Stromal cell of bone marrow (primary cell): ENCODE measurements at regions not wholly inside any gene's neighbourhood (a gene's known extent, or its start where the extent isn't known, plus 50 kb on each side); places are given as distances from the start of the nearest gene placed in this dataset.
A peak's percentile ranks its signal among the peaks of the same experiment; 100 is the strongest.

ENCODE experiments used
- DNase-seq: peaks from one replicate; pipeline ENCODE4 v3.0.0-alpha.2; 2012; ENCODE audit warnings: low read depth

DNA sequence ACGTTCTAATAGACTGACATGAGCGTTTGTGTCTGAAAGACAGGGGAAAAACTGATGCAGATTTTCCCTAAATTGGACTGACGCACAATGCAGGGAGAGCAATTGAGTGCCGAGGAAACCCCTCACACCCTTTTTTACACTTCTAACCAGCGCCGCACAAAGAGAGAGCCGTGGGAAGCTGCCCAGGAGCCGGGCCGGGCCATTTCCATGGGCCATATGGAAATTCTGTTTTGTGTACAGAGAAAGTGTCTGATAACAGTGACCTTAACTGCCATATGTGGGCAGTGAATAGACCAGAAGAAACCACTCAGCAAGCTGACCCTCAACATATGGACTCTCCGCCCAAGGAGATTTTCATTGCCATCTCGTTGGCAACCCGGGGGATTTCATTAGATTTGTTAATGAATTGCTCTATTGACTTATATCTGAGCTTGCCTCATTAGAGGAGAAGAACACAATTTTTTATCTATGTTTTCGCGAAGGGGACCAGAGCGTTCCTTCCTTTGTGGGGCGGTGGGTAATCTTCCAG lies 225.9 kb upstream of the IRX3 start:
- no peak for DNase-seq

DNA sequence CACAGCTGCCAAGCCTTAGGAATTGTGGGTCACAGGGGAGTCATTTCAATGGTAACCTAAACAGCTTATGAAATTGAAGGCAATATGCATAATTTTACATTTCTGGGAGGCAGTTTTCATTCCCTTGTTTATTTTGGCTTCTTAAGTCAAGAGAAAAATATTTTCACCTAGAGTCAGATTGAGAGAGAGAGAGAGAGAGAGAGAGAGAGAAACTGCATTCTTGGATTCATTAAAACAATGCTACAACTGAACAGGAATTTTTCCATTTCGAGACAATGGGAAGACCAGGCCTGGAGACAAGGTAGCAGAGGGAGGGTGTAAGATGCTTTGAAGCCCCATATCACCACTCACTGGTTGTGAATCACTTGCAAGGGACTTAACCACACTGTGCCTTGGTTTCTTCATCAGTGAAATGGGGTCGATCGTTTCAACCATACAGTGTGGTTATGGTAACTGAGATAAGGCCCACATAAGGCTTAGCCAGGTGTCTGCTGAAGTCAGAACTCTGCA lies 224.7 kb upstream of the IRX3 start:
- peak; percentile 75 for DNase-seq

DNA sequence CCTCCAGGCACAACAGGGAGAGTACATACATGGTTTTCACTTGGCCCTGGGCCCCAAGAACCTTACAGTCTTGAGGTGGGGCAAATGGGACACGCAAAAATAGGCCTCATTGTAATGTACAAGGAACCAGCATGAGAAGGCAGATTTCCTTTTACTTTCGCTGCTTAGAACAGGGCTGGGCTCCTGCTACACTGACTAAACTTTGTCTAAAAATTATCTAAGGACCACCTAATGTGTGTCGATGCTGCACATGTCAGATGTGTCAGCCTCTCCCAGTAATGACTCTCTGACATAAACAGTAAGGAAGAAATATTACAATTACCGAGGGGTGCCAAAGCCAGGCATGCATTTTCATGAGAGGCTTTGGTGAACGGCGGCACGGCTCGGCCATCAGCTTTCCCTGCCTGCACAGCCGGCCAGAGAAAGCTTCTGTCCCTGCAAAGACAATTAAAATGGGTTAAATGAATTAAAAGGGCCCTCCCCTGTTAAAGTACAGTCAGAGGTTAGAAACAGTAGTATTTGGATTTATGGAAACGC lies 224.2 kb upstream of the IRX3 start:
- DNase-seq, result no peak

DNA sequence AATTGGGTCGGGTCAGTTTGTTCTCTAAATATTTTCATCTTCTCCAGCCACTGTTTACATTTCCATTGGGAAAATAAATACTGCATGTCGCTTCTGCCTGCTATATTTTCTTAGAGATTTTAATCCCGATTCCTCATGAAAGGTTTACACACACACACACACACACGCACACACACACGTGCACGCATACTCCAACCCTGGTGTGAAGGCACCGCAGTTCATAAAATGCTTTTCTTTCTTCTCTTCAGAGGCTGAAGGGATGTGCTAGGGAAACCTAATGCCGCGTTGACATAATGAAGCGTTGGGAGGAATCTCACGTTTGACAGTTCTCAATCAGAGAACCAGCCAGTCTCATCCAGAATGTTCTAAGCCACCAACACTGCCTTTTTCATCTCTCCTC lies 222.9 kb upstream of the IRX3 start:
- no peak for DNase-seq

- DNase-seq, result no peak
Observed at GRCh38 chr16:54508351-54508750, 221.8 kb upstream of the IRX3 start.

- DNase-seq, result no peak
Observed at GRCh38 chr16:54506741-54507500, 220.3 kb upstream of the IRX3 start.

GRCh38 chr16:54506214-54506580 lies 219.6 kb upstream of the IRX3 start:
- no peak for DNase-seq

- no peak for DNase-seq
Observed at GRCh38 chr16:54505549-54506213, 219.1 kb upstream of the IRX3 start.

- no peak for DNase-seq
Observed at GRCh38 chr16:54504372-54504771, 217.8 kb upstream of the IRX3 start.

- DNase-seq, result no peak
Observed at GRCh38 chr16:54503856-54504219, 217.3 kb upstream of the IRX3 start.

DNA sequence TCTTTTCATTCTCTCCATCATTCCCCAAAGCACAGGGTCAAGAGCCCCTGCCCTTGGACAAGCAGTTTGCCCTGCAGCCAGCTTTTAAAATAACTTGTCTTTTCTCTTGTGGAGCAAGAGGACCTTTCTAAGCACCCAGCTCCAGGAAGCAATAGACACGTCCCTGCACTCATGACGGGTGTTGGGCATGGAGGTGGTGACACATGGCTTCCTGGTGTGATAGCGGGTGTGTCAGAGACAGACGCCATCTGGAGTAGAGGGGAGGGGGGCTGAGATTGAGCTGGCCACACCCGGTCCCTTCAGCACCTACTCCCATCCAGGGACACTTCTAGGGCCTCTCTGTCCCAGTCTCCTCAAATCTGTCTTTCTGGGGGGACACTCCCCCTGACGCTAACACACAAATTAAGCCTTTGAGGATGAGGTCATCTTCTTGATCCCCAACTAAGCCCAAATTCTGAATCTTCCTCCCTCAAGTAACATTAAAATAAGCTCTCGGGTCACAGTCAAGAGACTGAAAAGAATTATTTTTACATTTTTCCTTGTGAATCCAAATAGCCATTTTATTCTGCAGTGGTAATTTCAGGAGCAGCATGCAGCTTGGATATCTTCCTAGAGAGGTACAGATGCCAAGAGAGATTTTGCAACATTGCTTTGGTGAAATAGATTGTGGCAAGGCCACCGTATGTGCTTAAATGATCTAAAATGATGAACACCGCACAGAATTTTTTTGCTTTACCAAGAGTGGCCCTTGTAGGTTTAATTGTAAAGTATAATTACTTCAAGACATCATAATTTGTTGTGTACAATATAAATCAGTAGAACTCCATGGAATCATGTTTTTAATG lies 216.6 kb upstream of the IRX3 start:
- peak; percentile 50 for DNase-seq

GRCh38 chr16:54501797-54502196 lies 215.2 kb upstream of the IRX3 start:
- DNase-seq, result no peak

- DNase-seq, result peak; percentile 49
Observed at GRCh38 chr16:54493594-54493993, 207.0 kb upstream of the IRX3 start.

DNA sequence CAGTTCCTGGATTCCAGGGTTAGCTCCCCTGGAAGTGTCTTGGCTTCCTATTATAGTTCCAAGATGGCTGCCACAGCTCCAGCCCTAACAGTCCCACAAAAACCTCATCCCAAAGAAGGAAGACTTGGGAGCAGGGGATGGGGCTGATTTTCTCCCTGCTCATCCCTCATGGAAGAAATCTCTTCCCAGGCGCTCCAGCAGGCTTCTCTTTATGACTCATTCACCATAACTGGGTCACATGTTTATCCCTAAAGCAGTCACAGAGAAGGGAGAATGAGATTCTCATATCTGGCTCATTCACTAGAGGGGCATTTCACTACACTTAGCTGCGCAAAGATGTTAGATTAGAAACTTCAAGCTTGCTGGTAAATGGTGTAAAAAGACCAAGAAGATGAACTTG lies 206.5 kb upstream of the IRX3 start:
- DNase-seq, result peak; percentile 59

DNA sequence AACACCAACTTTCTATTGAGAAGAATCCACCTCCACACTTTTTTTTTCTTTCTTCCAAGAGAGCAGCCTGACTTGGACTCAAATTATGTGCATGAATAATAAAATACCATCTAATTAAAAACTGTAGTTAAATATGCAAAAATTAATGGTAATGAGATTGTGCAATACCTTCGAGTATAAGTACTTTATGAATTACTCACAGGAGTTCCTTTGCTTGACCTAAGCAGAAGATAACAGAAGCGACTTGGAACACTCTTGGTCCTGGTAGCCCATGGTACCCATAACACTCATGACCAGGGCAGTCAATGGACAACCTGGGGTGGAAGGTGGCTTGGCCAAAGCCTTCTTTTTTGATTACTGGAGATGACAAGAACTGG lies 203.5 kb upstream of the IRX3 start:
- DNase-seq, result no peak

- no peak for DNase-seq
Observed at GRCh38 chr16:54489225-54490111, 202.9 kb upstream of the IRX3 start.

- peak; percentile 30 for DNase-seq
Observed at GRCh38 chr16:54488729-54489128, 202.1 kb upstream of the IRX3 start.

- no peak for DNase-seq
Observed at GRCh38 chr16:54487933-54488332, 201.3 kb upstream of the IRX3 start.

DNA sequence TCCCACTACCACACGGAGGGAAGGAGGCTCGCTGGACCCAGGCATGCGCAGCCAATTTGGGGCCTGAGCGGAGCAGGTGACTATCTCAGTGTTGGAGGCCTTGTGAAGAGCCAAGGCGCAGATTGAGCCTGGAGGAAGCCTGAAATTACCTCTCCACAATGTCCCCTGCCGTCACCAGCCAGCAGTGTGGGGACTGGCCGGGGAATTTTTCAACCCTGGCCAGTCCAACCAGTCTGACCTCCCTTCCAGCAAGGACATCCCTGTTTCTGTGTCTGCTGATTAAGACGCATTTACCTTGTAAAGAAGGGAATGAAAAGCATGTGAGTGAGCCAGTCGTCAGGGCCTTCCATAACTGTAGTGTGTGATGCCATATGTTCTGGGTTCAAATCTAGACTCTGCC lies 198.1 kb upstream of the IRX3 start:
- DNase-seq, result no peak

DNA sequence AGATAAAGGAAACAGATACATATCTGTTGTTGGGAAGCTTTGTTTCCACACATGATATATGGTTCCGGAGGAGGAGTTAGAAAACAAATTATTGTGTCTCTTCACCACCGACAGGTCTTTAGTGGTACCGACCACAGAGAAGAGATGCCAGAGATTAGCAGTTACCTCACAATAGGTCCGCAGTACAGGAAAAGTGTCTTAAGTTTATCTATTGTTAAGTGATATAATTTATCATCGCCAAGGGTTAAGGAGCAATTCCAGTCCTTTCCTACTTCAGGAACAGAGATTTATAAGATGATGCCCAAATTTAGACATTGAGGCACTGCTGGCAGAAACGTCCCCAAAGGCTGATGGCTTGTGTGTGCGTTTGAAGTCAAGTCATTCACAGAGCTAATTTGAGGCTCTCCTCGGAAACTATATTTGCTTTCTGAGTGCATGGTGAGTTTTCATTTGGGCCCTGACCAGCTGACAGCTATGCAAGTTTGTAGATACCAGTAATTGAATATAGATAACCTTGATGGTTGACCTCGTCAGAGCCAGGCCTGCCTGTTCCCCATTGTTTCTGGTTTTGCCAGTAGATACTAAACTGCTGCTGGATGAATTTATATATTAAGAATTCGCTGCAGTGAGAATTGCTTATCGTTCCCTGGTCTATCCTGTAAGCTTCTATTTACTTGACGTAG lies 196.4 kb upstream of the IRX3 start:
- DNase-seq, result no peak

- DNase-seq, result no peak
Observed at GRCh38 chr16:54480429-54480828, 193.8 kb upstream of the IRX3 start.
